CD4-positive, CD25-positive, alpha-beta regulatory T cell (primary cell): ENCODE measurements at regions not wholly inside any gene's neighbourhood (a gene's known extent, or its start where the extent isn't known, plus 50 kb on each side); places are given as distances from the start of the nearest gene placed in this dataset.

Experiments used
- ATAC-seq, 2 donors: fragments of 150-1000 bp; cut with Tn5 transposase; one replicate each; pipeline ENCODE4 v1.10.0; 2021; ENCODE audit warnings: low read depth in 2 of 2, moderate number of reproducible peaks in 2 of 2, moderate library complexity in 1 of 2
- DNase-seq, 3 donors: peaks; one replicate each; pipeline versions ENCODE4 v3.0.0 to v3.0.0-alpha.2; 2012 to 2022; ENCODE audit warnings: mixed read lengths in 1 of 3
- H3K27ac ChIP-seq: one replicate; pipeline ENCODE4 v1.7.0; 2013; ENCODE audit warnings: mild to moderate bottlenecking, low read length; ENCODE audit not compliant: insufficient read depth, poor library complexity, severe bottlenecking
- H3K27me3 ChIP-seq: one replicate; pipeline ENCODE4 v1.7.0; 2013; ENCODE audit warnings: low read length; ENCODE audit not compliant: control insufficient read depth, insufficient read depth
- H3K36me3 ChIP-seq: one replicate; pipeline ENCODE4 v1.7.0; 2013; ENCODE audit warnings: mild to moderate bottlenecking, low read length, moderate library complexity; ENCODE audit not compliant: control insufficient read depth, insufficient read depth
- H3K4me1 ChIP-seq: 2 replicates; pipeline ENCODE4 v1.7.0; 2013; ENCODE audit warnings: mild to moderate bottlenecking, low read length; ENCODE audit not compliant: insufficient read depth, control insufficient read depth, poor library complexity, severe bottlenecking
- H3K4me3 ChIP-seq: one replicate; pipeline ENCODE4 v1.7.0; 2013; ENCODE audit warnings: low read depth, mild to moderate bottlenecking, low read length, moderate library complexity
- H3K9me3 ChIP-seq, 2 experiments: 1 replicate in 1 of 2; 2 replicates in 1 of 2; pipeline ENCODE4 v1.7.0; 2013; ENCODE audit warnings: low read length in 2 of 2, mild to moderate bottlenecking in 1 of 2, moderate library complexity in 1 of 2; ENCODE audit not compliant: control insufficient read depth in 2 of 2
- H3K27ac Mint-ChIP-seq, 3 donors: one replicate each; pipeline ENCODE4 v1.8.0; 2020 to 2022; ENCODE audit warnings: mild to moderate bottlenecking in 3 of 3, mixed read lengths in 3 of 3, moderate library complexity in 2 of 3
- H3K27me3 Mint-ChIP-seq: one replicate; pipeline ENCODE4 v1.8.0; 2022; ENCODE audit warnings: mild to moderate bottlenecking, mixed read lengths
- H3K36me3 Mint-ChIP-seq: one replicate; pipeline ENCODE4 v1.8.0; 2020; ENCODE audit warnings: mixed read lengths
- H3K4me1 Mint-ChIP-seq, 4 donors: one replicate each; pipeline ENCODE4 v1.8.0; 2020 to 2022; ENCODE audit warnings: mixed read lengths in 4 of 4, mild to moderate bottlenecking in 1 of 4
- H3K4me3 Mint-ChIP-seq, 4 donors: one replicate each; pipeline ENCODE4 v1.8.0; 2020 to 2022; ENCODE audit warnings: mild to moderate bottlenecking in 4 of 4, mixed read lengths in 4 of 4, moderate library complexity in 3 of 4
- H3K9me3 Mint-ChIP-seq, 7 donors: one replicate each; pipeline ENCODE4 v1.8.0; 2020 to 2022; ENCODE audit warnings: mixed read lengths in 7 of 7, mild to moderate bottlenecking in 3 of 7, moderate library complexity in 2 of 7

DNA sequence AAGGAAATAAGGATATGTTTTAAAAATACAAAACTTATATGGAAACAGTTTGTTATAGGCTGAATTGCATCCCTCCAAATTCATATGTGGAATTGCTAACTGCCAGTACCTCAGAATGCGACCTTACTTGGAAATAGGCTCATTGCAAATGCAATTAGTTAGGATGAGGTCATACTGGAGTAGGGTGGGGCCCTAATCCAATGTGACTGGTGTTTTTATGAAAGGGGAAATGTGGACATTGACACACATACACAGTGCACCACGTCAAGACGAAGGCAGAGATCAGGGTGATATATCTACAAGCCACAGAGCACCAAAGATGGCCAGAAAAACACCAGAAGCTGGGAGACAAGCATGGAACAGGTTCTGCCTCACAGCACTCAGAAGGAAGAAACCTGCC is 494.2 kb downstream of the TSN start:
- Histone ChIP-seq H3K27ac (no peak overlapping the region), H3K27me3 (no peaks in the 10 kb centered on the region), H3K4me1 (no peaks in the 10 kb centered on the region), H3K36me3 (no peaks in the 10 kb centered on the region), H3K4me3 (no peak overlapping the region), H3K9me3 (no peaks in the 10 kb centered on the region)
- no peak for ATAC-seq
- Mint-ChIP-seq H3K27me3 (no peaks in the 10 kb centered on the region), H3K27ac (no peak overlapping the region), H3K4me3 (no peak overlapping the region), H3K9me3 (peaks cover 0 to 3% (median 0%) of the 10 kb centered on the region in 7 donors), H3K36me3 (no peaks in the 10 kb centered on the region), H3K4me1 (no peaks in the 10 kb centered on the region)
- no peak for DNase-seq

DNA sequence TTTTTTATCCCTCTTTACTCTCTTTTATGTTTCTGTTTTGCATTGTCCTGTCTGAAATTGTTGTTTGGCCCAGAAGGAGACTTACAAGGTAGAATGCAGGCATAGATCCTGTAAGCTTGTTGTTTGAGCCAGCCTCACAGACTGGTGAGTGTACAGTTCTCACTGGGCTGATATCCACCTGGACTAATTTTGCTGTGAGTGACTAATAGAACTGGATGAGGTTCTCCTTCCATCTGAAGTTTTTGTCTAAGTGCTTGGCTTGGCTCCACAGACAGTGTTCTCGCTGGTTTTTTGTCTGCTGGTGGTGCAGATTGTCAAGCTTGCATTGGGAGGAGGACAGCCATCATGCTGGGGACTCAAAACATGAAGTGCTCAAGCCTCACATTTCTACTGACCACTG is 495.7 kb downstream of the TSN start:
- DNase-seq (no peak), ATAC-seq (no peak)
- no peaks in the 10 kb centered on the region for H3K36me3 ChIP-seq
- Mint-ChIP-seq H3K27me3 (no peaks in the 10 kb centered on the region), H3K9me3 (peaks cover 0 to 3% (median 0%) of the 10 kb centered on the region in 7 donors), H3K4me1 (no peaks in the 10 kb centered on the region), H3K36me3 (no peaks in the 10 kb centered on the region), H3K4me3 (no peak overlapping the region), H3K27ac (no peak overlapping the region)
- no peaks in the 10 kb centered on the region for H3K9me3 ChIP-seq
- no peaks in the 10 kb centered on the region for H3K4me1 ChIP-seq
- no peak overlapping the region for H3K4me3 ChIP-seq
- H3K27me3 ChIP-seq: no peaks in the 10 kb centered on the region
- H3K27ac ChIP-seq: no peak overlapping the region

GRCh38 chr2:122251566-122251965 is 496.1 kb downstream of the TSN start:
- no peaks in the 10 kb centered on the region for H3K27me3 ChIP-seq
- no peak overlapping the region for H3K27ac ChIP-seq
- ATAC-seq: no peak
- Mint-ChIP-seq H3K4me1 (no peaks in the 10 kb centered on the region), H3K36me3 (no peaks in the 10 kb centered on the region), H3K27me3 (no peaks in the 10 kb centered on the region), H3K27ac (no peak overlapping the region), H3K9me3 (peaks cover 0 to 3% (median 0%) of the 10 kb centered on the region in 7 donors), H3K4me3 (no peak overlapping the region)
- DNase-seq: no peak
- H3K4me1 ChIP-seq: no peaks in the 10 kb centered on the region
- no peaks in the 10 kb centered on the region for H3K9me3 ChIP-seq
- no peaks in the 10 kb centered on the region for H3K36me3 ChIP-seq
- H3K4me3 ChIP-seq: no peak overlapping the region

DNA sequence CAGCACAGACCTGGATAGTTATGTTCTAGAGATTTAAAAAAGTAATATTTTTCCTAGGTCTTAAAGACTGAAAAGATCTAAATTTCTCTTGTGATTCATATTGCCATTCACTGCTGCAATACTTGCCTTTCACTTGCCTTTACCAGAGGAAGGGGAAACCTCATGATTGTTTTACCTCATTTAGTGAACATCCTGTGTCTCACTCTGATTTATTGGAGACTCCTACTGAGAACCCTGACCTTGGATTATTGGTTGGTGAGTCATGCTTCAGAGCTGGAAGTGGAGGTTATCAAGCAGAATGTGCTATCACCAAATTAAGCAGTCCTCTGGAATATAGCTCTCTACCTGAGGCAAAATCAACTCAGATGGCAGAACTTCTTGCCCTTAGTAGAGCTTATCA is 500.5 kb downstream of the TSN start:
- Histone ChIP-seq H3K27me3 (no peaks in the 10 kb centered on the region), H3K27ac (no peak overlapping the region), H3K36me3 (no peaks in the 10 kb centered on the region), H3K9me3 (no peaks in the 10 kb centered on the region), H3K4me1 (no peaks in the 10 kb centered on the region), H3K4me3 (no peak overlapping the region)
- Mint-ChIP-seq H3K4me1 (no peaks in the 10 kb centered on the region), H3K36me3 (no peaks in the 10 kb centered on the region), H3K4me3 (no peak overlapping the region), H3K27me3 (no peaks in the 10 kb centered on the region), H3K9me3 (peaks cover 0 to 2% (median 0%) of the 10 kb centered on the region in 7 donors), H3K27ac (no peak overlapping the region)
- DNase-seq: no peak
- ATAC-seq: no peak

GRCh38 chr2:122261911-122262310 is 506.5 kb downstream of the TSN start:
- Histone ChIP-seq H3K9me3 (no peaks in the 10 kb centered on the region), H3K36me3 (no peaks in the 10 kb centered on the region), H3K4me3 (no peak overlapping the region), H3K27me3 (no peaks in the 10 kb centered on the region), H3K27ac (no peak overlapping the region), H3K4me1 (no peaks in the 10 kb centered on the region)
- Mint-ChIP-seq H3K9me3 (peaks cover 0 to 4% (median 0%) of the 10 kb centered on the region in 7 donors), H3K4me3 (no peak overlapping the region), H3K4me1 (no peaks in the 10 kb centered on the region), H3K27me3 (no peaks in the 10 kb centered on the region), H3K27ac (no peak overlapping the region), H3K36me3 (no peaks in the 10 kb centered on the region)
- DNase-seq (no peak), ATAC-seq (no peak)

- Mint-ChIP-seq H3K4me1 (no peaks in the 10 kb centered on the region), H3K36me3 (no peaks in the 10 kb centered on the region), H3K9me3 (peaks cover 0 to 6% (median 0%) of the 10 kb centered on the region in 7 donors), H3K27ac (no peak overlapping the region), H3K4me3 (no peak overlapping the region), H3K27me3 (peaks cover 5% of the 10 kb centered on the region)
- no peaks in the 10 kb centered on the region for H3K27me3 ChIP-seq
- H3K27ac ChIP-seq: no peak overlapping the region
- DNase-seq (no peak), ATAC-seq (no peak)
- no peaks in the 10 kb centered on the region for H3K4me1 ChIP-seq
- H3K36me3 ChIP-seq: no peaks in the 10 kb centered on the region
- no peaks in the 10 kb centered on the region for H3K9me3 ChIP-seq
- no peak overlapping the region for H3K4me3 ChIP-seq
Observed at GRCh38 chr2:122263746-122264145, 508.3 kb downstream of the TSN start.

GRCh38 chr2:122266636-122267035 is 511.2 kb downstream of the TSN start:
- no peak for DNase-seq
- H3K27me3 Mint-ChIP-seq: peaks cover 5% of the 10 kb centered on the region
- H3K4me3 Mint-ChIP-seq: no peak overlapping the region
- H3K9me3 ChIP-seq: no peaks in the 10 kb centered on the region
- H3K27me3 ChIP-seq: no peaks in the 10 kb centered on the region
- no peak overlapping the region for H3K27ac ChIP-seq
- H3K27ac Mint-ChIP-seq: no peak overlapping the region
- H3K36me3 Mint-ChIP-seq: no peaks in the 10 kb centered on the region
- ATAC-seq: no peak
- no peaks in the 10 kb centered on the region for H3K4me1 ChIP-seq
- peaks cover 0 to 9% (median 4%) of the 10 kb centered on the region in 7 donors for H3K9me3 Mint-ChIP-seq
- no peaks in the 10 kb centered on the region for H3K36me3 ChIP-seq
- H3K4me1 Mint-ChIP-seq: no peaks in the 10 kb centered on the region
- no peak overlapping the region for H3K4me3 ChIP-seq

GRCh38 chr2:122267947-122268346 is 512.5 kb downstream of the TSN start:
- ATAC-seq (no peak), DNase-seq (no peak)
- no peaks in the 10 kb centered on the region for H3K36me3 Mint-ChIP-seq
- no peaks in the 10 kb centered on the region for H3K4me1 Mint-ChIP-seq
- H3K27me3 Mint-ChIP-seq: peaks cover 5% of the 10 kb centered on the region
- H3K27ac ChIP-seq: no peak overlapping the region
- H3K27me3 ChIP-seq: no peaks in the 10 kb centered on the region
- H3K36me3 ChIP-seq: no peaks in the 10 kb centered on the region
- H3K4me3 ChIP-seq: no peak overlapping the region
- H3K4me3 Mint-ChIP-seq: no peak overlapping the region
- H3K9me3 ChIP-seq: no peaks in the 10 kb centered on the region
- no peaks in the 10 kb centered on the region for H3K4me1 ChIP-seq
- peaks cover 0 to 11% (median 4%) of the 10 kb centered on the region in 7 donors for H3K9me3 Mint-ChIP-seq
- no peak overlapping the region for H3K27ac Mint-ChIP-seq
